ENCODE measurements at regions not wholly inside any gene's neighbourhood (a gene's known extent, or its start where the extent isn't known, plus 50 kb on each side); places are given as distances from the start of the nearest gene placed in this dataset.

- TF ChIP-seq CTCF (IDR thresholded peaks at IDR 0.05 in 8 of 11, conservative IDR thresholded peaks at IDR 0.05 in 3 of 11): no peak
- no peak for TF ChIP-seq POLR2A (IDR thresholded peaks at IDR 0.05)
Measured at GRCh38 chr7:38051786-38052185, 126.3 kb upstream of the STARD3NL start.

Measured in spleen (tissue), 7 donors.